K562 (cell line): ENCODE measurements at regions not wholly inside any gene's neighbourhood (a gene's known extent, or its start where the extent isn't known, plus 50 kb on each side); places are given as distances from the start of the nearest gene placed in this dataset.

Experiments used
- ATAC-seq: fragments of 200-7000 bp; cut with Tn5 transposase; 3 replicates; pipeline ENCODE4 v1.9.1; 2020; ENCODE audit warnings: moderate library complexity
- BruUV-seq: library from RNA; stranded (reverse); fragments of 400-500 nt; replicated peaks from 2 replicates; lab custom pipeline; 2021; lab: Mats Ljungman, UMichigan
- CTCF ChIA-PET: fragments of 300-600 bp; formaldehyde crosslinking; extraction: SDS; loops from one replicate; lab custom pipeline; 2021; ENCODE audit warnings: low intra/inter-chr PET ratio; lab: Yijun Ruan, JAX
- POLR2A ChIA-PET: fragments of 300-600, 350-650 bp; sonication (Branson Sonifier 250); formaldehyde crosslinking; extraction: SDS; loops from one replicate; lab custom pipeline; 2021; ENCODE audit warnings: antibody characterized with exemption, inconsistent platforms; lab: Yijun Ruan, JAX
- DNase-seq, 4 experiments: peaks; one replicate each; pipeline versions ENCODE4 v3.0.0 to v3.0.0-alpha.2; 2011 to 2018; ENCODE audit warnings: low spot score in 3 of 4, mixed read lengths in 3 of 4; ENCODE audit errors: extremely low read depth in 1 of 4
- FAIRE-seq: peaks from 2 replicates; lab custom pipeline; 2011; peaks lifted over from hg19 to GRCh38; lab: Jason Lieb, UNC
- H2AFZ ChIP-seq: 2 replicates; pipeline ENCODE4 v1.6.0; 2011; ENCODE audit warnings: low read depth, low read length, control low read depth, inconsistent platforms
- H3K27ac ChIP-seq: fragments of 200-600 bp; 3 replicates; pipeline ENCODE4 v1.8.0; 2011; ENCODE audit warnings: low read depth, mild to moderate bottlenecking, control low read depth, inconsistent platforms, low read length, moderate library complexity, mixed read lengths; ENCODE audit errors: extremely low read depth
- H3K27me3 ChIP-seq, 2 experiments: fragments of 300-600 bp in 1 of 2; 2 replicates in 1 of 2; 3 replicates in 1 of 2; pipeline versions ENCODE4 v1.6.0 to v1.8.0; 2011; ENCODE audit warnings: inconsistent platforms in 2 of 2, low read length in 2 of 2, mild to moderate bottlenecking in 1 of 2, mixed read lengths in 1 of 2, moderate library complexity in 1 of 2; ENCODE audit not compliant: control insufficient read depth in 2 of 2, insufficient read depth in 2 of 2
- H3K36me3 ChIP-seq: fragments of 300-600 bp; 3 replicates; pipeline ENCODE4 v1.8.0; 2011; ENCODE audit warnings: mild to moderate bottlenecking, low read length, inconsistent platforms; ENCODE audit not compliant: control insufficient read depth, insufficient read depth
- H3K4me1 ChIP-seq, 2 experiments: fragments of 200-600 bp in 1 of 2; replicated peaks in 1 of 2; 2 replicates in 1 of 2; 3 replicates in 1 of 2; pipeline versions ENCODE4 v1.5.1 to v1.8.0; 2011; ENCODE audit warnings: inconsistent platforms in 2 of 2, low read length in 2 of 2, mild to moderate bottlenecking in 1 of 2, mixed read lengths in 1 of 2, moderate library complexity in 1 of 2; ENCODE audit not compliant: control insufficient read depth in 2 of 2, insufficient read depth in 2 of 2
- H3K4me2 ChIP-seq: 2 replicates; pipeline ENCODE4 v1.6.1; 2011; ENCODE audit warnings: low read length, control low read depth, inconsistent platforms, mixed read lengths; ENCODE audit not compliant: insufficient read depth
- H3K4me3 ChIP-seq: fragments of 200-600 bp; sonication (generic), shearing (Covaris generic); 2 replicates; pipeline ENCODE4 v1.5.1; 2016; ENCODE audit warnings: control low read depth, inconsistent platforms
- H3K79me2 ChIP-seq: fragments of 200-600 bp; 3 replicates; pipeline ENCODE4 v1.8.0; 2011; ENCODE audit warnings: low read length, inconsistent platforms; ENCODE audit not compliant: control insufficient read depth, insufficient read depth
- H3K9ac ChIP-seq, 2 experiments: 2 replicates each; pipeline versions ENCODE4 v1.6.0 to v1.6.1; 2011; ENCODE audit warnings: low read depth in 2 of 2, low read length in 2 of 2, control low read depth in 1 of 2, inconsistent platforms in 1 of 2, mild to moderate bottlenecking in 1 of 2, mixed read lengths in 1 of 2; ENCODE audit not compliant: insufficient read depth in 1 of 2
- H3K9me1 ChIP-seq: one replicate; pipeline ENCODE4 v1.6.0; 2011; ENCODE audit warnings: inconsistent platforms, mild to moderate bottlenecking, low read length, moderate library complexity; ENCODE audit not compliant: control insufficient read depth, insufficient read depth
- H3K9me3 ChIP-seq: replicated peaks from 2 replicates; pipeline ENCODE4 v1.5.1; 2011; ENCODE audit warnings: low read depth, low read length, inconsistent platforms; ENCODE audit not compliant: control insufficient read depth, insufficient read depth
- H4K20me1 ChIP-seq: replicated peaks from 2 replicates; pipeline ENCODE4 v1.6.1; 2011; ENCODE audit warnings: low read length, inconsistent platforms, mixed read lengths; ENCODE audit not compliant: control insufficient read depth, insufficient read depth
- BMI1 ChIP-seq: fragments of 150-350 bp; IDR thresholded peaks from 2 replicates; pipeline ENCODE4 v1.6.1; 2014; ENCODE audit warnings: low read length
- CEBPB ChIP-seq: fragments of 450-650 bp; IDR thresholded peaks from 2 replicates; pipeline ENCODE4 v1.6.1; 2016; ENCODE audit warnings: missing genetic modification characterization, missing compliant biosample characterization
- CEBPG ChIP-seq, 3 experiments: fragments of 200-800 bp in 1 of 3; sonication (Bioruptor generic) in 1 of 3; sonication (generic) in 1 of 3; formaldehyde crosslinking in 1 of 3; IDR thresholded peaks in 2 of 3; conservative IDR thresholded peaks in 1 of 3; 2 replicates each; pipeline versions ENCODE4 v1.6.1 to v1.8.0; 2016 to 2022; ENCODE audit warnings: missing compliant biosample characterization in 2 of 3, missing genetic modification characterization in 2 of 3, mild to moderate bottlenecking in 1 of 3, missing genetic modification reagents in 1 of 3
- ETV6 ChIP-seq, 3 experiments: fragments of 150-350 bp in 1 of 3; sonication (generic) in 1 of 3; formaldehyde crosslinking in 1 of 3; IDR thresholded peaks; 2 replicates each; pipeline versions ENCODE4 v1.6.1 to v1.8.0; 2014 to 2022; ENCODE audit warnings: borderline replicate concordance in 2 of 3, low read depth in 2 of 3, antibody characterized with exemption in 1 of 3, low read length in 1 of 3, mild to moderate bottlenecking in 1 of 3, missing genetic modification reagents in 1 of 3
- HDAC1 ChIP-seq, 2 experiments: fragments of 450-650 bp; IDR thresholded peaks; 2 replicates each; pipeline ENCODE4 v1.6.1; 2016 to 2017; ENCODE audit warnings: inconsistent platforms in 1 of 2, mild to moderate bottlenecking in 1 of 2, moderate library complexity in 1 of 2
- KLF6 ChIP-seq: fragments of 250-450 bp; sonication (Bioruptor Pico); IDR thresholded peaks from 2 replicates; pipeline ENCODE4 v1.4.0; 2020; ENCODE audit warnings: mild to moderate bottlenecking, moderate library complexity, borderline replicate concordance
- MCM7 ChIP-seq, 2 experiments: fragments of 450-650 bp; IDR thresholded peaks; 2 replicates each; pipeline ENCODE4 v1.6.1; 2016 to 2018
- POLR2H ChIP-seq: IDR thresholded peaks from 2 replicates; pipeline ENCODE4 v1.6.1; 2016; ENCODE audit warnings: missing genetic modification characterization, low read depth, mild to moderate bottlenecking, control low read depth, missing compliant biosample characterization, moderate library complexity
- SMAD1 ChIP-seq: fragments of 150-350 bp; IDR thresholded peaks from 2 replicates; pipeline ENCODE4 v1.6.1; 2014; ENCODE audit warnings: low read length, low read depth; ENCODE audit not compliant: partially characterized antibody
- SMAD3 ChIP-seq: fragments of 450-650 bp; formaldehyde crosslinking; conservative IDR thresholded peaks from 2 replicates; pipeline ENCODE4 v1.4.0; 2020; ENCODE audit warnings: mild to moderate bottlenecking
- TRIM24 ChIP-seq, 2 experiments: fragments of 450-650 bp; IDR thresholded peaks; 2 replicates each; pipeline ENCODE4 v1.6.1; 2016
- ZBTB17 ChIP-seq: fragments of 450-650 bp; formaldehyde crosslinking; IDR thresholded peaks from 2 replicates; pipeline ENCODE4 v1.4.0; 2020; ENCODE audit warnings: mild to moderate bottlenecking
- ZEB2 ChIP-seq: fragments of 450-650 bp; IDR thresholded peaks from 2 replicates; pipeline ENCODE4 v1.6.1; 2016
- ZNF24 ChIP-seq: fragments of 450-650 bp; IDR thresholded peaks from 2 replicates; pipeline ENCODE4 v1.6.1; 2016
- WGBS: fragments of 100-300 bp; shearing (Covaris generic); methylation state at CpG from one replicate; pipeline ENCODE4 v1.1.6; 2016; ENCODE audit warnings: low coverage, mixed read lengths; ENCODE audit not compliant: insufficient coverage; ENCODE audit errors: missing lambda C conversion rate; 5-methylcytosine and 5-hydroxymethylcytosine counted together
- in situ Hi-C: fragments of 300-500 bp; cut with MboI; formaldehyde crosslinking; loops from 4 replicates; pipeline ENCODE4 v1.15.0; 2018; ENCODE audit warnings: inconsistent platforms, mixed read lengths
- intact Hi-C: fragments of 100-400 bp; cut with micrococcal nuclease; formaldehyde crosslinking; loops from 2 replicates; pipeline ENCODE4 v1.14.2; 2022

DNA sequence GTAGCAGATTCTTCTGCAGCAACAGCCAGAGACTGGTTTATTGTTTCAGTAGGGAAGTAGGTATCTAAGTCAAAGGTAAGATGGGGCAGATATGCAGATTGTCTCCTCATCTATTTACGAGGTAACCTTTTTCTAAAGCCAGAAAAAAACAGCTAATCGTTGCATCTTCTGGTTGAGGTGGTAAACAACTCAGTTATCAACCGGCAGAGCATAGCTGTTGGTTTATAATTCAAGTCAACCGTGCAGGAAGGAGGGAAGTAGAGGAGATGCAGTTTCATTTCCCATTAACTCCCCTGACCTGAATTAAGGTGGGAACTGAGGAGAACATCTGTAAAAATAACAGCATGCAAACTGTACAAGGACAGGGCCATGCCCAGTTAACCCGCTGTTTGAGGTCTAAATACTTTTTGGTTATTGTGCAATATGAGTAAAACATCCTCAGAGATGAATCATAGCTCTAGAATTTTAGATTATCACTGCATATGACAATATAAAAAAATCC lies 156.5 kb upstream of the ITGB1 start:
- H4K20me1 ChIP-seq = no peaks in the 10 kb centered on the region
- no peak overlapping the region for H3K4me3 ChIP-seq
- DNase-seq (no peak), ATAC-seq (no peak), FAIRE-seq (no peak)
- no peaks in the 10 kb centered on the region for H3K79me2 ChIP-seq
- ChIA-PET POLR2A (interaction anchor here (0.7 kb wide), 1 partner anchor 10 kb away, joined by 3 read pairs; no protein-coding TSS in a partner anchor), CTCF (no interaction called here)
- H3K9me3 ChIP-seq = no peaks in the 10 kb centered on the region
- TF ChIP-seq SMAD3 (CRISPR knock-in tag) = no peak
- no peak for TF ChIP-seq CEBPG (CRISPR knock-in tag; IDR thresholded peaks at IDR 0.05)
- peak in 1 of 2 experiments; percentile 60; a peak in 2 of 4 replicates for TF ChIP-seq CEBPG (tag; conservative IDR thresholded peaks at IDR 0.05 in 1 of 2, IDR thresholded peaks at IDR 0.05 in 1 of 2)
- no peak for TF ChIP-seq TRIM24 (IDR thresholded peaks at IDR 0.05)
- TF ChIP-seq CEBPB (tag) = peak; percentile 48; the same call in 1 of the 2 replicates
- peaks cover 3% of the 10 kb centered on the region for H3K9me1 ChIP-seq
- H3K27me3 ChIP-seq = peaks cover 9 to 13% of the 10 kb centered on the region in 2 experiments; a peak in 3 of 5 replicates
- WGBS = 0% methylated on average over 5 of the region's 5 CpGs
- no peak overlapping the region for H3K27ac ChIP-seq
- H3K36me3 ChIP-seq = no peaks in the 10 kb centered on the region
- in situ Hi-C loops (no loop called here), intact Hi-C loops (no loop called here)
- no peak overlapping the region for H3K4me2 ChIP-seq
- H2AFZ ChIP-seq = no peak overlapping the region
- no TSS peak for BruUV-seq
- no peak overlapping the region for H3K9ac ChIP-seq
- no peaks in the 10 kb centered on the region; a peak in 1 of 5 replicates for H3K4me1 ChIP-seq

DNA sequence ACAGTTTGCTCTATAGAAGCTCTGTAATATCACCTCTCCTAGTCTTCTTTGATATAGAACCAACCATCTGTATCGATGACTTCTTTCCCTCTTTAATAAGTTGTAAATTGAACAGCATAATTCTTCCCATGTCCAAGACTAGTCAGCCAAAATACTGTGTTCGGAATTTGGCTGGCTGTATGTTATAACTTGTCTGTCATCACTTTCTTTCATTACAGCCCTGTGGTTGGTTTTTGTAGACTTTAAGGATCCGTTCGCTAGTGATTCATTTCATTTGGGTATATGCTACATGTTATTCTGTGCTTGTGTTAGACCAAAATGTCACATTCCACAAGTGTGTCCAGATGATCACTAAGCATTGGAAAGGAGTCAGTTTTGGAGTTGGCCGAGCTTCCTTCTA lies 155.4 kb upstream of the ITGB1 start:
- H3K9ac ChIP-seq = no peak overlapping the region
- no TSS peak for BruUV-seq
- intact Hi-C loops = no loop called here
- H3K27me3 ChIP-seq = peaks cover 13% of the 10 kb centered on the region in 2 experiments; a peak in 4 of 5 replicates
- H3K4me2 ChIP-seq = no peak overlapping the region
- 0% methylated on average over 5 of the region's 5 CpGs for WGBS
- in situ Hi-C loops = no loop called here
- no peaks in the 10 kb centered on the region for H3K9me3 ChIP-seq
- ATAC-seq (no peak), DNase-seq (no peak), FAIRE-seq (no peak)
- POLR2A ChIA-PET = interaction anchor here (0.7 kb wide), 1 partner anchor 48 kb away, joined by 3 read pairs; no protein-coding TSS in a partner anchor
- CTCF ChIA-PET = no interaction called here
- no peak overlapping the region for H2AFZ ChIP-seq
- H3K27ac ChIP-seq = no peak overlapping the region
- H3K36me3 ChIP-seq = no peaks in the 10 kb centered on the region
- no peaks in the 10 kb centered on the region; a peak in 1 of 5 replicates for H3K4me1 ChIP-seq
- no peak overlapping the region for H3K4me3 ChIP-seq
- no peaks in the 10 kb centered on the region for H3K79me2 ChIP-seq
- H3K9me1 ChIP-seq = peaks cover 3% of the 10 kb centered on the region
- H4K20me1 ChIP-seq = no peaks in the 10 kb centered on the region; the same call in 1 of the 2 replicates
- TF ChIP-seq POLR2H (tag) = no peak
- no peak for TF ChIP-seq MCM7 (IDR thresholded peaks at IDR 0.05)
- TF ChIP-seq ETV6 (IDR thresholded peaks at IDR 0.05; ENCODE audit: borderline replicate concordance in 1 of 2, low read depth in 2 of 2, low read length in 1 of 2) = no peak
- TF ChIP-seq ETV6 (CRISPR knock-in tag; IDR thresholded peaks at IDR 0.05; ENCODE audit: borderline replicate concordance) = no peak
- no peak for TF ChIP-seq ZEB2
- TF ChIP-seq ZBTB17 (CRISPR knock-in tag) = no peak
- no peak for TF ChIP-seq SMAD1
- no peak for TF ChIP-seq KLF6 (CRISPR knock-in tag)
- TF ChIP-seq BMI1 = no peak
- no peak for TF ChIP-seq ZNF24
- no peak for TF ChIP-seq HDAC1 (IDR thresholded peaks at IDR 0.05)
